ENCODE measurements at regions not wholly inside any gene's neighbourhood (a gene's known extent, or its start where the extent isn't known, plus 50 kb on each side); places are given as distances from the start of the nearest gene placed in this dataset.

- H3K4me3 ChIP-seq (replicated peaks in 1 of 2; ENCODE audit: low read depth in 2 of 2, low read length in 2 of 2): no peak overlapping the region
- DNase-seq (ENCODE audit: low read depth in 2 of 2): no peak
- no peak for TF ChIP-seq CTCF (IDR thresholded peaks at IDR 0.05; ENCODE audit: low read depth, low read length)
Measured at GRCh38 chr2:118671701-118672454, 175.6 kb downstream of the EN1 start.

GRCh38 chr2:118670838-118671237, 176.6 kb downstream of the EN1 start:
- DNase-seq (ENCODE audit: low read depth in 2 of 2): peak; percentile 75 to 85
- TF ChIP-seq CTCF (IDR thresholded peaks at IDR 0.05; ENCODE audit: low read depth, low read length): no peak
- no peak overlapping the region for H3K4me3 ChIP-seq (replicated peaks in 1 of 2; ENCODE audit: low read depth in 2 of 2, low read length in 2 of 2)

- H3K4me3 ChIP-seq (replicated peaks in 1 of 2; ENCODE audit: low read depth in 2 of 2, low read length in 2 of 2): no peak overlapping the region
- no peak for TF ChIP-seq CTCF (IDR thresholded peaks at IDR 0.05; ENCODE audit: low read depth, low read length)
- peak in 1 of 2 donors; percentile 33 for DNase-seq (ENCODE audit: low read depth in 2 of 2)
Measured at GRCh38 chr2:118670276-118670675, 177.2 kb downstream of the EN1 start.

GRCh38 chr2:118669654-118670053, 177.8 kb downstream of the EN1 start:
- no peak for TF ChIP-seq CTCF (IDR thresholded peaks at IDR 0.05; ENCODE audit: low read depth, low read length)
- no peak overlapping the region for H3K4me3 ChIP-seq (replicated peaks in 1 of 2; ENCODE audit: low read depth in 2 of 2, low read length in 2 of 2)
- peak in 1 of 2 donors; percentile 11 for DNase-seq (ENCODE audit: low read depth in 2 of 2)

- H3K4me3 ChIP-seq (replicated peaks in 1 of 2; ENCODE audit: low read depth in 2 of 2, low read length in 2 of 2): no peak overlapping the region
- no peak for TF ChIP-seq CTCF (IDR thresholded peaks at IDR 0.05; ENCODE audit: low read depth, low read length)
- peak; percentile 95 to 98 for DNase-seq (ENCODE audit: low read depth in 2 of 2)
Measured at GRCh38 chr2:118668431-118669424, 178.7 kb downstream of the EN1 start.

GRCh38 chr2:118667964-118668363, 179.5 kb downstream of the EN1 start:
- DNase-seq (ENCODE audit: low read depth in 2 of 2): peak; percentile 75 to 83
- TF ChIP-seq CTCF (IDR thresholded peaks at IDR 0.05; ENCODE audit: low read depth, low read length): no peak
- no peak overlapping the region for H3K4me3 ChIP-seq (replicated peaks in 1 of 2; ENCODE audit: low read depth in 2 of 2, low read length in 2 of 2)

Measured in cardiac fibroblast (primary cell).